Transverse colon (tissue), 4 donors: ENCODE measurements at regions not wholly inside any gene's neighbourhood (a gene's known extent, or its start where the extent isn't known, plus 50 kb on each side); places are given as distances from the start of the nearest gene placed in this dataset.

Source experiments
- DNase-seq: peaks from one replicate; pipeline ENCODE4 v3.0.0-alpha.2; 2019
- H3K27ac ChIP-seq, 4 donors: fragments of 200-600 bp; sonication (generic); 2 replicates each; pipeline ENCODE4 v1.5.1; 2016 to 2018; ENCODE audit warnings: inconsistent platforms in 4 of 4
- H3K27me3 ChIP-seq: fragments of 200-600 bp; sonication (generic); 2 replicates; pipeline ENCODE4 v1.5.1; 2017; ENCODE audit warnings: inconsistent platforms
- H3K36me3 ChIP-seq, 4 donors: fragments of 200-600 bp; sonication (generic); 2 replicates each; pipeline ENCODE4 v1.5.1; 2017 to 2019; ENCODE audit warnings: inconsistent platforms in 4 of 4
- H3K4me1 ChIP-seq, 4 donors: fragments of 200-600 bp; sonication (generic); 2 replicates each; pipeline ENCODE4 v1.5.1; 2017 to 2020; ENCODE audit warnings: inconsistent platforms in 4 of 4
- H3K4me3 ChIP-seq, 4 donors: fragments of 200-600 bp; sonication (generic); 1 replicate in 1 of 4; 2 replicates in 3 of 4; pipeline versions ENCODE4 v1.5.1 to v1.6.1; 2017 to 2019; ENCODE audit warnings: inconsistent platforms in 4 of 4
- H3K9me3 ChIP-seq, 2 donors: fragments of 200-600 bp; sonication (generic); 2 replicates each; pipeline ENCODE4 v1.5.1; 2017 to 2019; ENCODE audit warnings: inconsistent platforms in 2 of 2
- EP300 ChIP-seq: sonication (generic); formaldehyde crosslinking; IDR thresholded peaks from one replicate; pipeline ENCODE4 v1.6.1; 2017; ENCODE audit warnings: antibody characterized with exemption, low read depth
- POLR2A ChIP-seq: fragments of 450-650 bp; IDR thresholded peaks from one replicate; pipeline ENCODE4 v1.6.1; 2016; ENCODE audit warnings: antibody characterized with exemption, mild to moderate bottlenecking, moderate library complexity
- POLR2AphosphoS5 ChIP-seq, 3 donors: sonication (generic); formaldehyde crosslinking; IDR thresholded peaks; one replicate each; pipeline ENCODE4 v1.6.1; 2016; ENCODE audit warnings: antibody characterized with exemption in 3 of 3
- WGBS, 2 donors: methylation state at CpG; one replicate each; pipeline ENCODE4 v1.1.5; 2018; ENCODE audit warnings: low coverage in 1 of 2; 5-methylcytosine and 5-hydroxymethylcytosine counted together
- in situ Hi-C, 4 donors: fragments of 200-750 bp; cut with MboI; loops; one replicate each; pipeline versions ENCODE4 v1.15.0 to v1.15.1; 2017; ENCODE audit warnings: low sequenced_read_pairs in 3 of 4, low pct_ligation_motif_present in 1 of 4, low pct_unique_long_range_greater_than_20kb in 1 of 4
- intact Hi-C: fragments of 100-400 bp; cut with DNase I; formaldehyde crosslinking; loops from one replicate; pipeline ENCODE4 v1.15.1; 2023; ENCODE audit warnings: low total_unique reads
- TF ChIP-seq, protein P1 (sequence below), 5 experiments: fragments of 200-600 bp in 3 of 5; fragments of 450-650 bp in 2 of 5; sonication (generic) in 3 of 5; IDR thresholded peaks; 1 replicate in 2 of 5; 2 replicates in 3 of 5; pipeline ENCODE4 v1.5.1; 2016 to 2017; ENCODE audit warnings: antibody characterized with exemption in 5 of 5, inconsistent platforms in 3 of 5, mild to moderate bottlenecking in 2 of 5, moderate library complexity in 1 of 5

DNA sequence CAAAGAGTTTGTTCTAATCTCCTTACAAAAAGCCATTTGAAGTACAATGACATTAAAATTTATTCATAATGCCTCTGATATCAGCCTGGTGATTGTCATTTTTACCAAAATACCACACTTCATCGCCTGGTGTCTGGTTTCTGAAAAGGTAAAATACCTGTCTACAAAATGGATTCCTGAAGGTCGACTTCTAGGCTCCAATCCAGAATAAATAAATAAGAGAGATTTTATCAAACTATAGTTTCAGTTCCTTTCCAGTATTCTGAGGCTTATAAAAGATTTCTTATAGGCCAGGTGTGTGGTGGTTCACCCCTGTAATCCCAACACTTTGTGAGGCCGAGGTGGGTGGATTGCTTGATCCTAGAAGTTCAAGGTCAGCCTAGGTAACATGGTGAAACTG is 340.7 kb downstream of the SLC16A7 start:
- 36 to 62% methylated on average over 2 to 3 of the region's 3 CpGs for WGBS, 2 donors
- in situ Hi-C loops (no loop called here), intact Hi-C loops (no loop called here)
- TF ChIP-seq, protein P1, sequence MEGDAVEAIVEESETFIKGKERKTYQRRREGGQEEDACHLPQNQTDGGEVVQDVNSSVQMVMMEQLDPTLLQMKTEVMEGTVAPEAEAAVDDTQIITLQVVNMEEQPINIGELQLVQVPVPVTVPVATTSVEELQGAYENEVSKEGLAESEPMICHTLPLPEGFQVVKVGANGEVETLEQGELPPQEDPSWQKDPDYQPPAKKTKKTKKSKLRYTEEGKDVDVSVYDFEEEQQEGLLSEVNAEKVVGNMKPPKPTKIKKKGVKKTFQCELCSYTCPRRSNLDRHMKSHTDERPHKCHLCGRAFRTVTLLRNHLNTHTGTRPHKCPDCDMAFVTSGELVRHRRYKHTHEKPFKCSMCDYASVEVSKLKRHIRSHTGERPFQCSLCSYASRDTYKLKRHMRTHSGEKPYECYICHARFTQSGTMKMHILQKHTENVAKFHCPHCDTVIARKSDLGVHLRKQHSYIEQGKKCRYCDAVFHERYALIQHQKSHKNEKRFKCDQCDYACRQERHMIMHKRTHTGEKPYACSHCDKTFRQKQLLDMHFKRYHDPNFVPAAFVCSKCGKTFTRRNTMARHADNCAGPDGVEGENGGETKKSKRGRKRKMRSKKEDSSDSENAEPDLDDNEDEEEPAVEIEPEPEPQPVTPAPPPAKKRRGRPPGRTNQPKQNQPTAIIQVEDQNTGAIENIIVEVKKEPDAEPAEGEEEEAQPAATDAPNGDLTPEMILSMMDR (IDR thresholded peaks at IDR 0.05): no peak
- TF ChIP-seq POLR2AphosphoS5 (IDR thresholded peaks at IDR 0.05) (no peak), POLR2A (no peak), EP300 (no peak)
- Histone ChIP-seq H3K9me3 (peaks cover 0 to under 1% of the 10 kb centered on the region in 2 donors), H3K4me1 (no peaks in the 10 kb centered on the region), H3K4me3 (no peak overlapping the region), H3K27me3 (no peaks in the 10 kb centered on the region), H3K27ac (no peak overlapping the region), H3K36me3 (no peaks in the 10 kb centered on the region)
- no peak for DNase-seq

DNA sequence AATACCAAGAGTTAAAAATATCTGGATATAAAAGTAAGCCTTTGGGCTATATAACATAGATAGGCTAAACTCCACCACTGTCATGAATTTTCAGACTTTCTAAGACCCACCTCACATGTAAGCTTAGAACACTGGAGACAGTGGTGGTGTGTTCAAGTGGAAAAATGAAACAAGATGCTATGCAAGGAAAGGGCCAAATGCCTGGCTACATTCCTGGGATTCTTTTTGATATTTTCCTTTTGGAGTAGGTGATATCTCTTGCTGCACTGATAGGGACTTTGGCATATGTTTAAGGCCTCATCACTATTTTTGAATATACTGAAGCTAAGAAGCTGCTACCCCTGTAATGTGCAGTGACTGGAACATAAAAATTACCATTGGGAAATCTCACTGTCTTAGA is 341.3 kb downstream of the SLC16A7 start:
- intact Hi-C loops (no loop called here), in situ Hi-C loops (no loop called here)
- Histone ChIP-seq H3K9me3 (no peaks in the 10 kb centered on the region), H3K4me1 (no peaks in the 10 kb centered on the region), H3K27me3 (no peaks in the 10 kb centered on the region), H3K36me3 (no peaks in the 10 kb centered on the region), H3K4me3 (no peak overlapping the region), H3K27ac (no peak overlapping the region)
- TF ChIP-seq EP300: no peak
- DNase-seq: no peak

DNA sequence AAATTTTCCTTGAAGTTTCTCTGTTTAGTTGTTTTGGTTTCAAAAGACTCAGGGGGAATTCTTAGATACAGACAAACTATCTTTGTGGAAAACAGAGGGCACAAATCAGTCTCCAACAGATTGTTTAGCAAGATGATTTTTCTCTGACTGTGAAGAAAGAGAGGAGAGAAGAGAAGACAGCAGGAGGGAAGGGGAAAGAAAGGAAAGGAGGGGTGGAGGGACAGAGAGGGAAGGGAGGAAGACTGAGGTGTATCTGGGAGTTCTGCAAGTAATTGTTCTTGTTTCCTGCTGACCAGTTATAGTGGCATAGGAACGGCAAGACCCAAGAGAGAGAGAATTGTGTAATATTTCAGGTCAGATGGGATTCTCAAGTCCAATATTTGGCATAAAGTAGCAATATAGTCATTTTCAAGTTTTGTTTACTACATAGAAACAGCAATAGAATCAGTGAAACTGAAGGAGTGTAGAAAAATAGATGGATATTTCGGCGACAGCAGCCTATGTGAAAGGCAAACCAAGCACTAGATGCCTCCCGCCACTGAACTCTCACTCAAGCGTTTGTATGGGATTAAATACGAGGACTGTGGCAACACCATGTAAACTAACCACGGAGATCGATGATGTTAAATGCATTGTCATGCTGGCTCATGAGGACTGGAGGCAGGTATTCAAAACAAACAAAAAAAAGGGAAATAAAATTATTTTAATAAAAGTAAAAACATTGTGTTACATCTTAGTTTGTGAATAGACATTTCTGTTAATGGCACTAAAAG is 342.5 kb downstream of the SLC16A7 start:
- 81 to 92% methylated on average over 7 to 8 of the region's 8 CpGs for WGBS, 2 donors
- in situ Hi-C loops: no loop called here

GRCh38 chr12:59940631-59941342 is 345.0 kb downstream of the SLC16A7 start:
- 40 to 57% methylated on average over 4 of the region's 4 CpGs for WGBS, 2 donors

More for the DNA sequence above, 342.5 kb downstream of the SLC16A7 start:
- TF ChIP-seq POLR2AphosphoS5 (IDR thresholded peaks at IDR 0.05): no peak
- TF ChIP-seq, protein P1 (IDR thresholded peaks at IDR 0.05): no peak
- TF ChIP-seq EP300: no peak
- TF ChIP-seq POLR2A: no peak
- Histone ChIP-seq H3K4me3 (no peak overlapping the region), H3K4me1 (no peaks in the 10 kb centered on the region), H3K27me3 (no peaks in the 10 kb centered on the region), H3K36me3 (no peaks in the 10 kb centered on the region), H3K27ac (no peak overlapping the region), H3K9me3 (no peaks in the 10 kb centered on the region)
- DNase-seq: no peak
- intact Hi-C loops: no loop called here

More at GRCh38 chr12:59940631-59941342, 345.0 kb downstream of the SLC16A7 start:
- no peak overlapping the region for H3K27ac ChIP-seq
- no peak for DNase-seq
- H3K36me3 ChIP-seq: no peaks in the 10 kb centered on the region
- H3K27me3 ChIP-seq: no peaks in the 10 kb centered on the region
- H3K4me3 ChIP-seq: no peak overlapping the region
- H3K9me3 ChIP-seq: no peaks in the 10 kb centered on the region
- TF ChIP-seq POLR2AphosphoS5 (IDR thresholded peaks at IDR 0.05): no peak
- TF ChIP-seq, protein P1 (IDR thresholded peaks at IDR 0.05): no peak
- TF ChIP-seq POLR2A: no peak
- TF ChIP-seq EP300: no peak
- intact Hi-C loops: no loop called here
- no peaks in the 10 kb centered on the region for H3K4me1 ChIP-seq
- in situ Hi-C loops: no loop called here
